GM18502 (cell line): ENCODE measurements at regions not wholly inside any gene's neighbourhood (a gene's known extent, or its start where the extent isn't known, plus 50 kb on each side); places are given as distances from the start of the nearest gene placed in this dataset.

Experiments
- ATAC-seq: cut with Tn5 transposase; IDR thresholded peaks from one replicate; pipeline ENCODE4 v1.9.1; 2021; ENCODE audit warnings: mild to moderate bottlenecking; ENCODE audit not compliant: unreplicated experiment, poor library complexity

GRCh38 chrX:69307756-69308155 lies 142.5 kb upstream of the PJA1 start:
- ATAC-seq = no peak

GRCh38 chrX:69307029-69307428 lies 141.8 kb upstream of the PJA1 start:
- ATAC-seq = no peak

GRCh38 chrX:69306063-69306404 lies 140.8 kb upstream of the PJA1 start:
- ATAC-seq = no peak

- ATAC-seq = no peak
Measured at GRCh38 chrX:69305333-69306062, 140.2 kb upstream of the PJA1 start.

- ATAC-seq = no peak
Measured at GRCh38 chrX:69303231-69303630, 138.0 kb upstream of the PJA1 start.

GRCh38 chrX:69299951-69300714 lies 134.9 kb upstream of the PJA1 start:
- ATAC-seq = no peak

- no peak for ATAC-seq
Measured at GRCh38 chrX:69299285-69299684, 134.0 kb upstream of the PJA1 start.

GRCh38 chrX:69298466-69299140 lies 133.3 kb upstream of the PJA1 start:
- no peak for ATAC-seq

GRCh38 chrX:69297506-69297905 lies 132.3 kb upstream of the PJA1 start:
- ATAC-seq = no peak

GRCh38 chrX:69293776-69294601 lies 128.7 kb upstream of the PJA1 start:
- ATAC-seq = no peak

- no peak for ATAC-seq
Measured at GRCh38 chrX:69291116-69291515, 125.9 kb upstream of the PJA1 start.

GRCh38 chrX:69290292-69290691 lies 125.0 kb upstream of the PJA1 start:
- ATAC-seq = no peak

GRCh38 chrX:69289793-69290123 lies 124.5 kb upstream of the PJA1 start:
- no peak for ATAC-seq

GRCh38 chrX:69289046-69289792 lies 124.0 kb upstream of the PJA1 start:
- ATAC-seq = no peak

GRCh38 chrX:69287095-69287494 lies 121.8 kb upstream of the PJA1 start:
- no peak for ATAC-seq

GRCh38 chrX:69286565-69286906 lies 121.3 kb upstream of the PJA1 start:
- ATAC-seq = no peak

- ATAC-seq = peak; percentile 74
Measured at GRCh38 chrX:69285881-69286564, 120.8 kb upstream of the PJA1 start.

- ATAC-seq = no peak
Measured at GRCh38 chrX:69285401-69285877, 120.2 kb upstream of the PJA1 start.

- ATAC-seq = no peak
Measured at GRCh38 chrX:69284491-69284890, 119.2 kb upstream of the PJA1 start.
